Kasumi-1 (cell line): ENCODE measurements at regions not wholly inside any gene's neighbourhood (a gene's known extent, or its start where the extent isn't known, plus 50 kb on each side); places are given as distances from the start of the nearest gene placed in this dataset.
"Not testable (repeated sequence)": the region's sequence is repeated elsewhere in the genome, so short reads cannot be mapped to it uniquely, and the experiment has no call there.

Source experiments
- DNase-seq, 2 experiments: peaks; one replicate each; lab custom pipeline; 2025; lab: John Stamatoyannopoulos, UW

DNA sequence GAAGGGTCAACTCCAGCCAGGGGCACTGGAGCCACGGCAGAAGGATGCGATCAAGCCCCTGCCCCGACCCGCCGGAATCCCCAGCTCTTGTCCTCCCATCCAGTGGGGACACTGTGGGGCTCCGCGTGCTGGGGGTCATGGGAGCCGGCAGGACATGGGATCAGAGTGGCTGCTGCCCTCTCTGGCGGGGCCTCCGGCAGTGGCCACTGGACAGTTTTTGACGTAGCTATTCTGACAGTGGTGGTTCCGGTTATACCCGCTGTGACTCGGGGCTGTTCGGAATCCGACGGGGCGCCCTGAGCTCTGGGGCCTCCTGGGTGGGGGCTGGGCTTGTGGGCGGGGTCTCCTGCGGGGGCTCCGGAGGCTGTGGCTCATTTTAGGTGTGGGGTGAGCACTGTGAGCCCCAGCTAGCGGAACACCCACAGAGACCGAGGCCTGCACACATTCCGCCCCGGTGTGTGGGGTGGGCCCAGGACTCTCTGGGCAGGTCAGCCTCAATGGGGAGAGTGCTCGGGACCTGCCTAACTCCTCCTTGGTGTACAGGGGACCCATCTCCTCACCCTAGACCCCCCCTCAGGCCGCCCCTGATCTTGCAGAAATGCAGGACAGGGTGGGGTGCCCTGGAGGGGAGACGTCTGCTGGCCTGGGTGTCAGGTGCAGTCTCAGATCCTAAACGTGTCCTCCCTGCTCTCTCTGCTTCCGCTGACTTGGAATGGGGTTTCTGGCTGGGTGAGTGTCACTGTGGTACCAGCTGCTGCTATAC lies 374.2 kb downstream of the TMEM121 start:
- no peak for DNase-seq

DNA sequence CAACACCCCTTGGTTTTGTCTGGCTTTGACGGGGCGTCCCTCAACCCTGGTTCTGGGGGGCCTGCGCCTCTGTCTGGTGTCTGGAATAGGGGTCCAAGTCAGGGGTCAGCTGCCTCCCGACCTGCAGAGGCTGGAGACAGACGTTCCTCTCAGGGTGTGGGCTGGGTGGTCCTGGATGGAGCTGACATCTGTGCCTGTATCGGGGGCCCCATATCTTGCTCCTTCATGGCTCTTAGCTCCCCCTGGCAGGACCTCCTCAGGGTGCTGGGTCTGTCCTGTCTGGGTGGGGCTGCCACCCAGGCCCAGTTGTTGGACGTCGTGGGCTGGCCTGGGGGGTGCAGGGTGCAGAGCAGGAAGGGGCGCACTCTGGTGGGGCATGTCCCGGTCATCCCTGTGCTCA lies 374.8 kb downstream of the TMEM121 start:
- no peak for DNase-seq

DNA sequence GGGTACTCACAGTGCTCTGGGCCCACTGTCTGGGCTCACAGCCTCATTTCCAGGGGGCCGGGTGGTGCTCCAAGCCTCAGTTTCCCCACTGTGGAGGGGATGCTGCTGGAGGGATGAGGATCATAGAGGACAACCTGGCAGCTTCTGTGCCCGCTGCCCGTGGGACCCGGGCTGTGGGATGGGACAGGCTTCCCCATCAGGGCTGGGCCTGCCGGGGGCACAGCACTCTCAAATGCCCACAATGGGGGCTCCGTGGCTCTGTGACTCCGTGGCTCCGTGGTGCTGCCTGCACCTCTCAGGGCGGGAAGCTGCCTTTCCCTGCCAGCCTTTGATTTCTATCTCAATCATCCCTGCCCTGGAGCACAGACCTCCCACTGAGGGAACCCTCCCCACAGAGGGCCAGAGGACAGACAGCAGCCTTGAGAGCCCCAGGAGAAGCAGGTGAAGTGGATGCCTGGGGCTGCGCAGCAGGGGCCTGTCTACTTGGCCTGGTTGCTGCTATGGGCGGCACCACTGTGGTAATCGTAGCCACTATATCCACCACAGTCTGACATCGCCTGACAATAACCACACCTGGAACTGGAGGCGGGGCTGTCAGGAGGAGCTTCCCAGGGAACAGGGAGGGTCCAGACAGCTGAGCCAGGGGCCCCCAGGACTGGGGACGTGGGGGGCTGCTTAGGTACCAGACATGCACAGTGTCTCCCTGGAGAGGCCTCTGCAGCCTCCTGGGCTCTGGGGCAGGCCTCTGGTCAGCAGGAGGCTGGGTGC lies 375.9 kb downstream of the TMEM121 start:
- no peak for DNase-seq

DNA sequence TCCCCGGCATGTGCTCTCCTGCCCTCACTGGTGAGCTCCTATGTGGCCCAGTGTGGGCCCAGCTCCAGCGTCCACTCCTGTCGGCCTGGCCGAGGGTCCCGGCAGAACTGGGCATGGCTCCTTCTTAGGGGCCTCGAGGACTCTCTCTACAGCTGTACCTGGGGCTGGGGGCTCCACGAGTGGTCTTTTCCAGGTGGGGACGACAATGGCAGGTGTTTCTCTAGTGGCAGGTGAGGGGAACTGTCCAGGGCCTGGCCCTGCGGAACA lies 376.4 kb downstream of the TMEM121 start:
- DNase-seq: not testable (repeated sequence)

DNA sequence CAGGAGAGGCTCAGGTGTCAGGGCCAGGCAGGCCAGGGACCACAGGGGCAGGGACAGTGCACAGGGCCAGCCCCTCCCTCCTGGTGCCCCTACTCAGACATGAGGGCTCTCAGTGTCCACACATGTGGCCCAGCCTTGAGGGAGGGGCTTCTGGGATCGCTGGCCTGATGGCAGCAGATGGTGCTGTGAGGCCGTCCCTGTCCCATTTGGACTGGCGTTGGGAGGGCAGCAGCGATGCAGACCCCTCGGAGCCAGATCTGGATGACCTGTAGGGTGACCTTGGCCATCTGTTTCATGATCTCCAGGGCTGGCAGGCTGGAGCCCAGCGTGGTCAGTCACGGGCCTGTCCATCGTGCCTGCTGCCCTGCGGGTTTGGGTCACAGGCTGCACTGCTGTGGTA lies 377.6 kb downstream of the TMEM121 start:
- DNase-seq: no peak

DNA sequence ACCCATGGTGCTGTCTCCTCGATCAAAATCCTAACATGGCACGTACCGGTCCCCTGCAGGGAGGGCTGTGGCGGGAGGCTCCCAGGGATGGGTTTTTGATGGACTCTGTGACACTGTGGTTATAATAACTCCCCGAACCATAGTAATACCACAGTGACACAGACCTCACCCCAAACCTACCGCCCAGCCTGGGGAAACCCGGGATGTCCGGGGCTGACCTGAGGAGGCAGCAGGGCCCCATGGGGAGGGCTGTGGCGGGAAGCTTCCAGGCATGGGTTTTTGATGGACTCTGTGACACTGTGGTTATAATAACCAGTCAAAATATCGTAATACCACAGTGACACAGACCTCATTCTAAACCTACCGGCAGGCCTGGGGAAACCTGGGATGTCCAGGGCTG lies 378.0 kb downstream of the TMEM121 start:
- no peak for DNase-seq

DNA sequence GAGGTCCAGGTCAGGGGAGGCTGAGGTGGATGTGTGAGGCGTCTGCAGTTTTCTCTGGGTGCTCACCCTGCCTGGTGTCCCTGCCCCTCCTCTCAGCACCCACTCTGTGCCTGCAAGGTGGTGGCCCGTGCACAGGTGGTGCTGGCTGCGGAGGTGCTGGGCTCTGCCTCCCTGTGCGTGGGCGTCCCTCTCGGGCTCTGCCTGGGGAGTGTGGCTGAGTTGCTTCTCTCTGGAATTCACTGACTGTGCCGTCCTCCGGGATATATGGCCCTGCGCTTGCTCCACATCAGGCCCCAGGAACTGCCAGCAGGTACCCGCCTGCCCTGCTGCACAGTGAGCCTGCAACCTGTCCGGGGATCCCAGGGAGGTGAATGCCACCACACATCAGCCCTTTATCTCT lies 379.1 kb downstream of the TMEM121 start:
- DNase-seq: no peak

DNA sequence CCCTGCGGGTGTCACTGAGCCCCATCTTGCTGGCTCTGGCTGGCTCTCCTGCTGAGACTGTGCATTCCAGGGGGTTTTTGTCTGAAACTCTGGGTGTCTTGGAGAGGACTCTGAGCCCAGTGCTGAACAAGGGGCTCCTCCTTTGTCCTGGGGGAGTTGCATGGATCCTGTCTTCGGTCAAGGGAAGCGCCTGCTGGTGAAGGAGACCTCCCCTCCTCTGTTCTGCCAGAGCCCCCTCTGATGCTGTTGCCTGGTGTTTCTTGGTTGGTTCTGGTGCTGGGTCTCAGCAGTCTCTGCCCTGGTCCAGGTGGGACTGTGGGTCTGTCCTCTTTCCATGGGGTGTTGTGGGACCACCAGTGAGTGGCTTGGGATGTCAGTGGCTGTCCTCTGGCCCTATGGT lies 380.9 kb downstream of the TMEM121 start:
- DNase-seq: no peak

DNA sequence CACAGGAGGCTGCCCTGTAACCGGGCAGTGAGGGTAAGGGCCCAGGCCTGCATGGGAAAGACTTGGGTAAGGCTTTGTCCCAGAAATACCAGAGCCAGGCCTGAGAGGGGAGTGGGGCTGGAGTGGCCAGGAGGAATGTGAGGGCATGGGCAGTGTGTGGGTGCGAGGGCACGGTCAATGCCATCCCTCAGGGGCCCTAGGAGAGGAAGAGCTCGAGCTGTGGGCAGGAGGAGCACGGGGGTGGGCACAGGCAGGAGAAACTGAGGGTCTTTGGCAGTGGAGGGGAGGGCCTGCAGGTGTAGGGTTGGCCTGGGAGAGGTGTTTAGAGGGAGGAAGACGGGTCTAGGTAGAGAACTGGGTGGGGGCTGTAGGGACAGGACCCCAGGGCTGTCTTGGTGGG lies 381.6 kb downstream of the TMEM121 start:
- no peak for DNase-seq

DNA sequence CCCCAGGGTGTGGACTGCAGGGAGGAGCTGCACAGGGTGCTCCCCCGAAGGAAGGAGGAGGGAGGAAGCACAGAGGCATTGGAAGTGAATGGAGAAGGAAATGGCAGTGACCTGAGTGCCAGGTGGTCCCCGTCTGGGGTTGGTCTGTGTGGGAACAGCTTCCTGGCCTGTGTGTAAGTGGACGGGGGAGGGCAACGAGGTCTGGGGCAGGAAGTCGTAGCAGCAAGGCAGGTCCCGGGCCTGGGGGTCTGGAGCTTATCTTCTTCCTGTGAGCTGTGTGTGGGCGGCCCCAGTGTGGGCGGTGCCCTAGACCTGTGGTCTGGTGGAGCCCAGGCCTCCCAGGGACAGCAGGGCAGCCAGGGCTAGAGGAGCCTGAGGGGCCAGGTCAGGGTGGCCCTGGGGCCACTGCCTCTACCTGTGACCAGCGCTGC lies 382.1 kb downstream of the TMEM121 start:
- DNase-seq: peak; percentile 58 to 69

DNA sequence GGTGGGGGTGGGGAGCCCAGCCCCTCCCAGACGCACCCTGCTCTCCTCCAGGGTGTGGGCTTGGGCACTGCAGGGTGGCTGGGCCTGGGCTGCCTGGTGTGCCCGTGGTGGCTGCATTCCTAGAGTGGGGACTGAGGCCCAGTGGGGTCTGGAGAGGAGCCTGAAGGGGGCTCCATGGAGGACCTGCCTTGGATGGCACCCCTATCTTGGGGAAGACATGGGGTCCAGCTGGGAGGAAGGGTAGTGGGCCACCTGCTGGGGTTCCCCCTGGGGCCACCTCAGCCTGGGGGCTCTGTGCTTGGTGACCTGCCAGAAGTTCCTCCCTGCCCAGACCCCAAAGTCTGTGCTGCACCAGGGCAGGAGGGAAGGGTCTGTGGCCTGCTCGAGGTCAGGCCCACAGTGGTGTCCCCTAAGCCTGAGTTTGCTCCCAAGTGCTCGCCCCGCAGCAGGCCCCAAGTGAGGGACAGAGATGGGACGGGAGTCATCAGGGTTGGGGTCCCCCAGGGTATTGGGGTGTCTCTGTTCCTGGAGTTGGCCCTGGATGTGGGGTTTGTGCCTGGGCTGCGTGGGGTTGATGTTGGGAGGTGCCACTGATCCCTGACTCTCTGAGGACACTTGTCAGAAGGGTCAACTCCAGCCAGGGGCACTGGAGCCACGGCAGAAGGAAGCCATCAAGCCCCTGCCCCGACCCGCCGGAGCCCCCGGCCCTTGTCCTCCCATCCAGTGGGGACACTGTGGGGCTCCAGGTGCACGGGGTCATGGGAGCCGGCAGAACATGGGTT lies 382.9 kb downstream of the TMEM121 start:
- DNase-seq: no peak

DNA sequence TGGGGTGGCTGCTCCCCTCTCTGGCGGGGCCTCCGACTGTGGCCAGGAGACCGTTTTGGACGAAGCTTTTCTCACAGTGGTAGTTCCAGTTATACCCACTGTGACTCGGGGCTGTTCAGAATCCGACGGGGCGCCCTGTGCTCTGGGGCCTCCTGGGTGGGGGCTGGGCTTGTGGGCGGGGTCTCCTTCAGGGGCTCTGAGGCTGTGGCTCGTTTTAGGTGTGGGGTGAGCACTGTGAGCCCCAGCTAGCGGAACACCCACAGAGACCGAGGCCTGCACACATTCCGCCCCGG lies 383.4 kb downstream of the TMEM121 start:
- not testable (repeated sequence) for DNase-seq

DNA sequence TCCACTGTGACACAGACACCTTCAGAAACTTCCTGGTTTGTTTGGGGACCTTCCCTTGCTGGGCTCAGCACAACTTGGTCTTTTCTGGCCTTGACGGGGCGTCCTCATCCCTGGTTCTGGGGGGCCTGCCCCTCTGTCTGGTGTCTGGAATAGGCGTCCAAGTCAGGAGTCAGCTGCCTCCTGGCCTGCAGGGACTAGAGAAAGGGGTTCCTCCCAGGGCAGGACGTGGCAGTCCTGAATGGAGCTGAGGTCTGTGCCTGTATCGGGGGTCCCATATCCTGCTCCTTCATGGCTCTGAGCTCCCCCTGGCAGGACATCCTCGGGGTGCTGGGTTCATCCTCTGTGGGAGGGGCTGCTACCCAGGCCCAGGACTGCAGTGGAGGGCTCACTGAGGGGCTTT lies 384.0 kb downstream of the TMEM121 start:
- no peak for DNase-seq

DNA sequence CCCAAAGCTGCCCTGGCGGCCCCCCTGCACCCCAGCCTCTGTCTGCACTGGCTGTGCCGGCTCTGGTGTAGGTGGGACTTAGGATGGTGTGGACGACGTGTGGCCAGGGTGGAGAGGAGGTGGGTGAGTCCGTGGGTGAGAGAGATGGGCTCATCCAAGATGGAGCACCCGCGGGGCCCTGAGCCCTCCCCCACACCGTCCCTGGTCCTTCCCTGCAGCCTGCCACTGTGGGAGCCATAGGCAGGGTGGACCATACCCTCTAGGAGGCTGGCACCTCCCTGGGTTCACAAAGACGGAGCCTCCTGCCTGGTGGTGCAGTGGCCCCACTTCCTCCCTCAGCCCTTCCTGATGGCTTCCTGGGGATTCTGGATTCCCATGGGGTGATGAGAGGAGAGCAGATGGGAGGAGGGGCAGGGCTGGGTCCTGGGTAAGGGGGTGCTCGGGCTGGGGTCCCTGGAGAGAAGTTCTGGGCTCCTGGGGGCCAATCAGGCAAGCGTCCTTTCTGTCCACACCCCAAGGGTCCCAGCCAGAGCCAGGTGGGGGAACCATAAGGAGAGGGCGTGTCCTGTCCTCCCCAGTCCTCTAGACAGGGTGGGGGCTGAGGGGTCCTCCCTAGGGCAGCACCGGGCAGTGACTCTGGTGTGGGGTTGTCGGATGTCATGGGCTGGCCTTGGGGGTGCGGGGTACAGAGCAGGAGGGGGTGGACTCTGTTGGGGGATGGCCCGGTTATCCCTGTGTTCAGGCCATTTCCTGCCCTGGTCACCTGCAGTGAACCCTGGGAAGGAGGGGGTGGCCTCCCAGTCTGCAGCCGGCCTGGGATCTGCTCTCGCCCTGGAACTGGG lies 384.8 kb downstream of the TMEM121 start:
- DNase-seq: no peak

DNA sequence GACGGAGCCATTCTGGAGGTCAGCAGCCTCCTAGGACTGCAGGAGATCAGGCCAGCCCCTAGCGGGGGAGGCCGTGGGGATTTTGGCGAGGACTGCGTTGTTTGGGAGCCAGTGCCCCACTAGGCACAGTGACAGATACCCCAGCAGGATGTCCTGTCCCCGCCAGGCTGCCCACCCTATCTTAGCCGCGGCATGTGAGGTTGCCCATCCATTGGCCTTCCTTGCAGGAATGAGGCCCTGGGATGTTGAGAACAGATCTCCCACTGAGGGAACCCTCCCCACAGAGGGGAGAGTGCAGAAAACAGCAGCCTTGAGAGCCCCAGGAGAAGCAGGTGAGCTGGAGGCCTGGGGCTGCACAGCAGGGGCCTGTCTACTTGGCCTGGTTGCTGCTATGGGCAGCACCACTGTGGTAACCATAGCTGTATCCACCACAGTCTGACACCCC lies 385.5 kb downstream of the TMEM121 start:
- DNase-seq: not testable (repeated sequence)

DNA sequence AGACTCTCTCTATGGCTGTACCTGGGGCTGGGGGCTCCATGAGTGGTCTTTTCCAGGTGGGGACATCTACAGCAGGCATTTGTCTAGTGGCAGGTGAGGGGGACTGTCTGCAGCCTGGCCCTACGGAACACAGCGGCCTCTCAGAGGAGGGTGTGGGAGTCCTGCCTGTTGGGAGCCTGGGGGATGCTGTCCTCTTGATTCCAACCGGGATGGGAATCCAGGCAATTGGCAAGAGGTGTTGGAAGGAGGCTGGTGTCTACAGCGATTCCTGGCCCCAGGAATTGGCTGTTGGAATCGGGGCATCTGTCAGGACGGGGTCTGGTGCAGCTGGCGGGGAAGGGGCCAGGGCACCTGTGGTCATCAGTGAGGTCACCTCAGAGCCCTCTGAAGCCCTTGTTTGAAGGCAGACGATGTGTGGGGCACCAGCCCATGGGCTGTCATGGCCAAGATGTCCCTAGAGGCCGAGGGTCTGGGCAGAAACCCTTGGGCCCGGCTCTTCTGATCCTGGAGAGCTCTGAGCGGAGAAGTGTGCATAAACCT lies 386.3 kb downstream of the TMEM121 start:
- no peak for DNase-seq

DNA sequence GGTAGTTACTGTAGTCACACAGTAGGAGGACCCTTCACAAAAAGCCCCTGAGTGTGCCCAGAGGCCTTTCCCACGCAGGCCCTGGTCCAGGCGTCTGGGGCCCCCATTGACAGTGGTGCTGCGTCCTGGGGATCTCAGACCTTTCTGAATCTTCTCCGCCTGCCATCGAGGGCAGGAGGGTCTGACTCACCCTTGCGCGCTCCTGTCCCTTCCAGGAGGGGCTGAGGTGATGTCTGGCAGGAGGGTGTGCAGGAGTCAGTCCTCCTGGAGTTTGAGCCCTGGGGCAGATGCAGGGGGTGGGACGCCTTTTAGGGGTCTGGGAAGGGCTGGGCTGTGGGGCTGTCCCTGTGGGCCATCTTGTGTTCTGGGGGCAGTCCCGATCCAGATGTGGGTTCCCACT lies 386.8 kb downstream of the TMEM121 start:
- no peak for DNase-seq

DNA sequence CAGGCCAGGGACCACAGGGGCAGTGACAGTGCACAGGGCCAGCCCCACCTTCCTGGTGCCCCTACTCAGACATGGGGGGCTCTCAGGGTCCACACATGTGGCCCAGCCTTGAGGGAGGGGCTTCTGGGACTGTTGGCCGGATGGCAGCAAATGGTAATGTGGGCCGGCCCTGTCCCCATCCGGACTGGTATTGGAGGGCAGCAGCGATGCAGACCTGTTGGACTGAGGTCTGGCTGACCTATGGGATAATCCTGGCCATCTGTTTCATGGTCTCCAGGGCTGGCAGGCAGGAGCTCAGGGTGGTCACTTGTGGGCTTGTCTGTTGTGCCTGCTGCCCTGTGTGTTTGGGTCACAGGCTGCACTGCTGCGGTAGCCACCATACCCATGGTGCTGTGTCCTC lies 387.5 kb downstream of the TMEM121 start:
- no peak for DNase-seq

DNA sequence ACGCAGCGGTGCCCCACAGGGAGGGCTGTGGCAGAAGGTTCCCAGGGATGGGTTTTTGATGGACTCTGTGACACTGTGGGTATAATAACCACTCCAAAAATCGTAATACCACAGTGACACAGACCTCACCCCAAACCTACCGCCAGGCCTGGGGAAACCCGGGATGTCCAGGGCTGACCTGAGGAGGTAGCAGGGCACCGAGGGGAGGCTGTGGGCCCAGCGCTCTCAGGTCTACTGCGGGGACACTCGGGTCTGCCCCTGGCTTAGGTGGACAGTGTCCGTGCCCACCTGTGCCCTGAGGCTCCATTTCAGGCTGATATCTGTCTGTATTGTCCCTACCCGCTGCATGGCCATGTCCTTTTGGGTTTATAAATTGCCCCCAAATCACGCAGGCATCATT lies 387.9 kb downstream of the TMEM121 start:
- not testable (repeated sequence) for DNase-seq

DNA sequence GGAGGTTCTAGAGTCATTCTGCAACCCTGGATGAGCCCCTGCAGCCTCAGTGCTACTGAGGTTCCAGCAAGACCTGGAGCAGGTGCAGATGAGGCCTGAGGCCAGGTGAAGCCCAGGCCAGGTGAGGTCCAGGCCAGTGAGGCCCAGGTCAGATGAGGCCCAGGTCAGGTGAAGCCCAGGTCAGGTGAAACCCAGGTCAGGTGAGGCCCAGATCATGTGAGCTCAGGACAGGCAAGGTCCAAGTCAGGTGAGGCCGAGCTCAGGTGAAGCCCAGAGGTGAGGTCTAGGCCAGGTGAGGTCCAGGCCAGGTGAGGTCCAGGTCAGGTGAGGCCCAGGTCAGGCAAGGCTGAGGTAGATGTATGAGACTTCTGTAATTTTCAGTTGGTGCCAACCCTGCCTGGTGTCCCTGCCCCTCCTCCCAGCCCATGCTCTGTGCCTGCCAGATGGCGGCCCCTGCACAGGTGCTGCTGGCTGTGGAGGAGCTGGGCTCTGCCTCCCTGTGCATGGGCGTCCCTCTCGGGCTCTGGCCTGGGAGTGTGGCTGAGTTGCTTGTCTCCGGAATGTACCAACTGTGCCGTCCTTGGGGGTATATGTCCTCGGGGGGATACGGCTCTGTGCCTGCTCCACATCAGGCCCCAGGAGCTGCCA lies 388.5 kb downstream of the TMEM121 start:
- no peak for DNase-seq

DNA sequence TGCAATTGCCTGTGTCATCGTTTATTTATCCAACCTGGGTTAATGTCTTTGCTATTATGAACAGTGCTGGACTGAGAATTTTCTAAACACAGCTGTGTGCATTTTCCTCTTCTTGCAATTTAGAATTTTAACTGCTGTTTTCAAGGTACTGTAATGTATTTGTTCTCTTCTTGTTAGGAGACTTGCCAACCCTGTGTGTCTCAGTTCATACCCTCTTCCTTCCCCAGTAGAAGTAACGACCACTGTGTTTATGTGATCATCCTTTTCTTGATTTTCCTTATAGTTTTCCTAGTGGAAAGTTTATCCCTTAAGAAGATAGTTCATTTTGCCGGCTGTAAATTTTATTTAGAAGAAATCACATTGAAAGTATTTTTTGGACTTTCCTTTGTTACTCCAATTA lies 389.2 kb downstream of the TMEM121 start:
- DNase-seq: not testable (repeated sequence)
